Mucosa of descending colon (tissue), 3 donors: ENCODE measurements at regions not wholly inside any gene's neighbourhood (a gene's known extent, or its start where the extent isn't known, plus 50 kb on each side); places are given as distances from the start of the nearest gene placed in this dataset.

ENCODE experiments used
- ATAC-seq: fragments of 200-7000 bp; cut with Tn5 transposase; one replicate; pipeline ENCODE4 v1.9.1; 2020; ENCODE audit warnings: mild to moderate bottlenecking, moderate library complexity
- DNase-seq, 3 donors: peaks; one replicate each; pipeline ENCODE4 v3.0.0-alpha.2; 2020
- H3K36me3 ChIP-seq: fragments of 200-600 bp; one replicate; pipeline ENCODE4 v1.8.0; 2021; ENCODE audit warnings: low read depth, mild to moderate bottlenecking
- H3K4me1 ChIP-seq: fragments of 200-600 bp; one replicate; pipeline ENCODE4 v1.8.0; 2021; ENCODE audit warnings: low read depth, mild to moderate bottlenecking
- H3K4me3 ChIP-seq: fragments of 200-600 bp; one replicate; pipeline ENCODE4 v1.8.0; 2021; ENCODE audit warnings: mild to moderate bottlenecking
- H3K9me3 ChIP-seq: fragments of 200-600 bp; one replicate; pipeline ENCODE4 v1.8.0; 2021; ENCODE audit warnings: mild to moderate bottlenecking
- CTCF ChIP-seq: fragments of 200-600 bp; IDR thresholded peaks from one replicate; pipeline ENCODE4 v1.8.0; 2022; ENCODE audit warnings: antibody characterized with exemption, mild to moderate bottlenecking
- intact Hi-C, 2 donors: fragments of 100-400 bp; cut with DNase I in 1 of 2; cut with micrococcal nuclease in 1 of 2; formaldehyde crosslinking; loops; one replicate each; pipeline versions ENCODE4 v1.11.0 to v1.11.1; 2022; cut with DNase I, micrococcal nuclease
- donor health status: DM: no; HTN: no; CAD: no; lungs with moderate emphysema.
- donor health status: DM: no; HTN: no; CAD: no.
- donor health status: DM: no; HTN: yes; CAD: no.

GRCh38 chr16:47885489-47885888, 270.3 kb downstream of the ABCC12 start:
- DNase-seq, result no peak
- Histone ChIP-seq H3K9me3 (no peaks in the 10 kb centered on the region), H3K36me3 (no peaks in the 10 kb centered on the region), H3K4me1 (no peaks in the 10 kb centered on the region), H3K4me3 (no peak overlapping the region)
- no peak for ATAC-seq
- TF ChIP-seq CTCF, result no peak
- intact Hi-C loops, result no loop called here

DNA sequence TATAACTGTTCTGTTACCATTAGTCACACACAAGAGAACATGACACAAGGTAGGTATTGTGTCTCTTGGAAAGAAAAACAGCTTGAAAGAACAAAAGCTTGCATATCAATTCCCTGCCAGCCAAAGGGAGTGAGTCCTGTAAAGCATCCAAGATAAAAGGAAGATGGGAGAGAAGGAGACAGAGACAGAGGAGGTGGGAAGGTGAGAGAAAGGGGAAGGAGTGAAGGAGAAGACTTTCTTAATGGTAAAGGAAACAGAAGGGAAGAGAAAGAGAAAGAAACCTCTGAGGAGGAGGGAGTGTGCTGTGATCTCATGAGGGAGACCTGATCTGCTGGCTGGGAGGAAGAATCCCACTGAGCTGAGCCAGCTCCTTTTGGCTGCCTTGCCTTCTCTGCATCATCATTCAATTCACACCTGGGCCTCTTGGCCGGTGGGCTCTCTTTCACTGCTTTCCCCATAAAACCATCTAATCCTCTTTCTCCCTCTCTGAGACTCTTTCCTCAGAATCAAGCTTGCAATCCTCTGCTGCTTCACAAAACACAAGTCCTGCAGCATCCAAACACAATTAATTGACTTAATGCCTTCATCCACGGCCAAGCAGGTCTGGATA, 271.6 kb downstream of the ABCC12 start:
- Histone ChIP-seq H3K9me3 (no peaks in the 10 kb centered on the region), H3K36me3 (no peaks in the 10 kb centered on the region), H3K4me3 (no peak overlapping the region), H3K4me1 (no peaks in the 10 kb centered on the region)
- no peak for DNase-seq
- ATAC-seq, result no peak
- intact Hi-C loops, result no loop called here
- no peak for TF ChIP-seq CTCF

DNA sequence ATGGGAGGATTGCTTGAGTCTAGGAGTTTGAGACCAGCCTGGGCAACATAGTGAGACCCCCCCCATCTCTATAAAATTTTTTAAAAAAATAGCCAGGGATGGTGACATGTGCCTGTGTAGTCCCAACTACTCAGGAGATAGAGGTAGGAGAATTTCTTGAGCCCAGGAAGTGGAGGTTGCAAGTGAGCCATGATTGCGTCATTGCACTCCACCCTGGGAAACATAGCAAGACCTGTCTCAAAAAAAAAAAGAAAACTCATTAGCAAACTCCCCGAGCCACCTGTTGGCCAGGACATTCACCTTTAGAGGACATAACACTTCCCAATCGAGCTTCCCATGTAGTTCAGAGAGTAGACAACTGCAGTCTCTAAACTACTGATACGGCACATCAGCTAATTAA, 274.2 kb downstream of the ABCC12 start:
- DNase-seq (no peak), ATAC-seq (no peak)
- Histone ChIP-seq H3K4me3 (no peak overlapping the region), H3K36me3 (no peaks in the 10 kb centered on the region), H3K4me1 (no peaks in the 10 kb centered on the region), H3K9me3 (no peaks in the 10 kb centered on the region)
- TF ChIP-seq CTCF, result no peak
- intact Hi-C loops, result no loop called here

GRCh38 chr16:47880653-47881052, 275.1 kb downstream of the ABCC12 start:
- H3K9me3 ChIP-seq, result no peaks in the 10 kb centered on the region
- no peaks in the 10 kb centered on the region for H3K36me3 ChIP-seq
- intact Hi-C loops, result no loop called here
- DNase-seq (no peak), ATAC-seq (no peak)
- H3K4me3 ChIP-seq, result no peak overlapping the region
- TF ChIP-seq CTCF, result no peak
- no peaks in the 10 kb centered on the region for H3K4me1 ChIP-seq

DNA sequence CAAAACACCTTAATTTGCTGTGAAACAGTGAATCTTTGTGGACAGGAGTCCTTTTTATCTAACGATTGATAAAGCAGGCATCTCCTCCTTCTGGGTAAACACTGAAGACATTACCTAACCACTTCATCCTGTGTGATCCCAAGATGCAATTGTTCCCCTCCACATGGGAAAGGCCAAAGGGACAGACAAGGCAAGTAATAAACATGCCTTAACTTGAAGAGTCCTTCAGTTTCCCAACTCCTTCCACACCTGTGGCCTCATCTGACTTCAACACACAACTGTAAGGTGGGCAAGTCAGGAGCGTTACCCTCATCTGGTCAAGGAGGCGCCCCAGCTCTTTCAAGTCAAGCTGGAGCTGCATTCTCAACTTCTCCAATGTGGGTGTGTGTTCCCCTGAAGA, 278.6 kb downstream of the ABCC12 start:
- Histone ChIP-seq H3K36me3 (no peaks in the 10 kb centered on the region), H3K9me3 (no peaks in the 10 kb centered on the region), H3K4me3 (no peak overlapping the region), H3K4me1 (no peaks in the 10 kb centered on the region)
- TF ChIP-seq CTCF, result no peak
- ATAC-seq, result no peak
- DNase-seq, result no peak
- intact Hi-C loops, result no loop called here

DNA sequence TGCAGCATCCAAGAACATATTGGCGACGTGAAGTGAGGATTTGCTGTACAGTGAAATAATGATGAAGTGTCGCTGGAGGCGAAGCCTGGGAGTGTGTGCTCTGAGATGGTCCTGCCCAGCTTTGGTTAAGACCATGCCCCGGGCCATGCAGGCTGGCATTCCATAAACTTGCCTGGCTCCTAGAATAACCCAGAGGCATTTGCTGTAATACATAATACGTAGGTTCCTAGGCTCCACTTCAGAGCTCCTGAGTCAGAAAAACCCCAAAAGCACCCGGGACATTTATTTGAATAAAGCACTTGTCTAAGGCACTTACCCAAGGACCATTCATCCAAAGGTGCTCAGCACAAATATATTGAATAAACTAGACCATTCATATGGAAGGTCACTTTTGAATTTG, 279.3 kb downstream of the ABCC12 start:
- no peak for ATAC-seq
- no peak for DNase-seq
- Histone ChIP-seq H3K36me3 (no peaks in the 10 kb centered on the region), H3K4me1 (no peaks in the 10 kb centered on the region), H3K9me3 (no peaks in the 10 kb centered on the region), H3K4me3 (no peak overlapping the region)
- intact Hi-C loops, result no loop called here
- TF ChIP-seq CTCF, result no peak
